ENCODE measurements at regions not wholly inside any gene's neighbourhood (a gene's known extent, or its start where the extent isn't known, plus 50 kb on each side); places are given as distances from the start of the nearest gene placed in this dataset.

DNA sequence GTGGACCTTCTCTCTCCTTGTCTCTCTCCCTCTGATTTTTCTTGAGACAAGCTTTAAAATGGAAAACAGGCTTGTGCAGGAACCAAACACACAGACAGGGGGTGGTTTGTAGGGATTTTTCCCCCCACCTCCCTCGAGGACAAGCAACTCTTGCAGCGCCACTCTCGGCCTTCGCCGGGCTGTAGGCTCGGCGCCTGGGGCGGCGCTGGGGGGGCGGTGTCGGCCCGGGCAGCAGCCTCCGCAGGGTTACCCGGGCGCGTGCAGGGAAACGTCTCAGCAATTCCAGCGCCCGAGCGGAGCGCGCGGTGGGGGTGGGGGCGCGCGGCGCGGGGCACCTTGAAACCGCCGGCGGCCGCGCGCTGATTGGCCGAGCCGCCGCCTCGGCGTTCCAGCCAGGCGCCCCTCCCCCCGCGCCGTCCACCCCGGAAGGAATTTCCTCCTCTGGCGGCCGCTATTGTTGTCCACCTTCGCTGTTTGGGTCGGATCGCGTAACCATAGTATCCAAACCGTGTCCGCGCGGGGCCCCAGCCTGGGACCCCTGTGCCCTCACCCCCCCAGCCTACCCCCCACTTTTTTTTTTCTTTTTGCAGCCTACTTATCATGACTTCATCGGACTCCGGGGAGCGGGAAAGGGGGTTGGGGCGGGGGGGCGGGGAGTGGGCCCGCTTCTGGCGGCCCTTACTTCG lies 59.8 kb upstream of the ACOT11 start (continued):
- TF ChIP-seq, protein P1, sequence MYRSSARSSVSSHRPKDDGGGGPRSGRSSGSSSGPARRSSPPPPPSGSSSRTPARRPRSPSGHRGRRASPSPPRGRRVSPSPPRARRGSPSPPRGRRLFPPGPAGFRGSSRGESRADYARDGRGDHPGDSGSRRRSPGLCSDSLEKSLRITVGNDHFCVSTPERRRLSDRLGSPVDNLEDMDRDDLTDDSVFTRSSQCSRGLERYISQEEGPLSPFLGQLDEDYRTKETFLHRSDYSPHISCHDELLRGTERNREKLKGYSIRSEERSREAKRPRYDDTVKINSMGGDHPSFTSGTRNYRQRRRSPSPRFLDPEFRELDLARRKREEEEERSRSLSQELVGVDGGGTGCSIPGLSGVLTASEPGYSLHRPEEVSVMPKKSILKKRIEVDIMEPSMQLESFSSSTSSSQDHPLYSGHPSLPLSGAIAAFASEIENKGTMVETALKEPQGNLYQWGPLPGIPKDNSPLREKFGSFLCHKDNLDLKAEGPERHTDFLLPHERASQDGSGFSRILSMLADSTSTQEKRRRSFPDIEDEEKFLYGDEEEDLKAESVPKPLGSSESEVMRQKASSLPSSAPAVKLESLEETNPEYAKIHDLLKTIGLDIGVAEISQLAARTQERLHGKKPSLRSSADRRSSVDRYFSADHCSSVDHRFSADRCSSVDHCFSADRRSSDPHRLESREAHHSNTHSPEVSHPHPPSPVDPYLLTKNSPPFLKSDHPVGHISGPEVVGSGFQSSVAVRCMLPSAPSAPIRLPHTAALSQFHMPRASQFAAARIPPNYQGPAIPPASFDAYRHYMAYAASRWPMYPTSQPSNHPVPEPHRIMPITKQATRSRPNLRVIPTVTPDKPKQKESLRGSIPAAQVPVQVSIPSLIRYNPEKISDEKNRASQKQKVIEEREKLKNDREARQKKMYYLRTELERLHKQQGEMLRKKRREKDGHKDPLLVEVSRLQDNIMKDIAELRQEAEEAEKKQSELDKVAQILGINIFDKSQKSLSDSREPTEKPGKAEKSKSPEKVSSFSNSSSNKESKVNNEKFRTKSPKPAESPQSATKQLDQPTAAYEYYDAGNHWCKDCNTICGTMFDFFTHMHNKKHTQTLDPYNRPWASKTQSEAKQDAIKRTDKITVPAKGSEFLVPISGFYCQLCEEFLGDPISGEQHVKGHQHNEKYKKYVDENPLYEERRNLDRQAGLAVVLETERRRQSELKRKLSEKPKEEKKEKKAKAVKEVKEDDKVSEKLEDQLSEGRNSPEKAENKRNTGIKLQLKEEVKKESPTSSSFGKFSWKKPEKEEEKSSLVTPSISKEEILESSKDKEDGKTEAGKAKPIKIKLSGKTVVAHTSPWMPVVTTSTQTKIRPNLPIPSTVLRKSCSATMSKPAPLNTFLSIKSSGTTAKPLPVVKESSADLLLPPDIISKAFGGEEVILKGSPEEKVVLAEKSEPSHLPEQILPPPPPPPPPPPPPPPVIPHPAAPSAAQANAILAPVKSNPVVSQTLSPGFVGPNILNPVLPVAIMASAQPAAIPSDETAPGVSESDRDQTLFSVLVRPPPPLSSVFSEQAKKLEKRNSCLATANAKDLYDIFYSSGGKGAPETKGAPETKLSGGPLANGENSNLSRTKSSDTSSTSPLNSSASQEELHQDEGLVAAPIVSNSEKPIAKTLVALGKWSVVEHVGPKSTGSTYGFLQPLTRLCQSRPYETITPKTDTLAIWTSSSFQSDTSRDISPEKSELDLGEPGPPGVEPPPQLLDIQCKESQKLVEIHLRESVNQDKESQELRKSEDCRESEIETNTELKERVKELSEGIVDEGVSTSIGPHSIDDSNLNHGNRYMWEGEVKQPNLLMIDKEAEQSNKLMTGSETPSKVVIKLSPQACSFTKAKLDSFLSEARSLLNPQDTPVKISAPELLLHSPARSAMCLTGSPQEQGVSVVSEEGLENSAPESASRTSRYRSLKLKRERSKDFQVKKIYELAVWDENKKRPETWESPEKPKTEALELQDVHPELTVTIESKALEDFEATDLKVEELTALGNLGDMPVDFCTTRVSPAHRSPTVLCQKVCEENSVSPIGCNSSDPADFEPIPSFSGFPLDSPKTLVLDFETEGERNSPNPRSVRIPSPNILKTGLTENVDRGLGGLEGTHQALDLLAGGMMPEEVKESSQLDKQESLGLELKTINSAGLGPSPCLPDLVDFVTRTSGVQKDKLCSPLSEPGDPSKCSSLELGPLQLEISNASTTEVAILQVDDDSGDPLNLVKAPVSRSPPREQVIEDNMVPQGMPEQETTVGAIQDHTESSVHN (IDR thresholded peaks at IDR 0.05; ENCODE audit: borderline replicate concordance in 1 of 2, low read depth in 1 of 2): no peak
- TF ChIP-seq ZC3H4 (CRISPR knock-in tag; IDR thresholded peaks at IDR 0.05; ENCODE audit: borderline replicate concordance) (no peak), TAF1 (IDR thresholded peaks at IDR 0.05; ENCODE audit: control insufficient read depth, extremely low read depth, insufficient read depth, low read length, severe bottlenecking) (peak; percentile 57), ESRRA (IDR thresholded peaks at IDR 0.05; ENCODE audit: borderline replicate concordance, low read depth) (peak; percentile 77; the same call in 1 of the 2 replicates), MTA2 (IDR thresholded peaks at IDR 0.05; ENCODE audit: low read depth) (no peak), ZFPM2 (CRISPR knock-in tag; IDR thresholded peaks at IDR 0.05) (no peak), TFE3 (CRISPR knock-in tag; IDR thresholded peaks at IDR 0.05) (0 out of 2 replicates have a peak, but pooled peaks have one; percentile 1), TCF7 (IDR thresholded peaks at IDR 0.05; ENCODE audit: borderline replicate concordance) (0 out of 2 replicates have a peak, but pooled peaks have one; percentile 7), CREM (IDR thresholded peaks at IDR 0.05; ENCODE audit: low read depth) (peak; percentile 55), FOXO4 (CRISPR knock-in tag; IDR thresholded peaks at IDR 0.05) (no peak), MAFG (tag; conservative IDR thresholded peaks at IDR 0.05) (no peak), ZBTB8A (IDR thresholded peaks at IDR 0.05; ENCODE audit: partially characterized antibody) (no peak), MYBL2 (IDR thresholded peaks at IDR 0.05; ENCODE audit: low read depth) (no peak), MYBL2 (CRISPR knock-in tag; IDR thresholded peaks at IDR 0.05; ENCODE audit: borderline replicate concordance) (no peak), TAF7 (tag; IDR thresholded peaks at IDR 0.05) (no peak), SMAD1 (IDR thresholded peaks at IDR 0.05; ENCODE audit: low read depth, low read length, partially characterized antibody) (peak; percentile 29), NONO (IDR thresholded peaks at IDR 0.05; ENCODE audit: low read depth in 2 of 2, low read length in 1 of 2) (peak; percentile 23 to 96; a peak in 2 of 4 replicates)

Measured in K562 (cell line).